Mesodermal cell (in vitro differentiated cells): ENCODE measurements at regions not wholly inside any gene's neighbourhood (a gene's known extent, or its start where the extent isn't known, plus 50 kb on each side); places are given as distances from the start of the nearest gene placed in this dataset.

ENCODE experiments used
- H3K27ac ChIP-seq: 2 replicates; pipeline ENCODE4 v1.7.0; 2013; ENCODE audit warnings: mild to moderate bottlenecking, low read depth, low read length, moderate library complexity; ENCODE audit not compliant: severe bottlenecking
- H3K36me3 ChIP-seq: 2 replicates; pipeline ENCODE4 v1.7.1; 2013; ENCODE audit warnings: mild to moderate bottlenecking, low read length, moderate library complexity; ENCODE audit not compliant: control insufficient read depth, insufficient read depth
- H3K4me1 ChIP-seq: one replicate; pipeline ENCODE4 v1.7.1; 2013; ENCODE audit warnings: mild to moderate bottlenecking, low read length; ENCODE audit not compliant: insufficient read depth, control insufficient read depth, poor library complexity, severe bottlenecking
- H3K4me3 ChIP-seq: 2 replicates; pipeline ENCODE4 v1.7.0; 2013; ENCODE audit warnings: low read length, control low read depth, mild to moderate bottlenecking; ENCODE audit not compliant: insufficient read depth, poor library complexity, severe bottlenecking; ENCODE audit errors: extremely low read depth
- H3K9me3 ChIP-seq: 2 replicates; pipeline ENCODE4 v1.7.1; 2013; ENCODE audit warnings: mild to moderate bottlenecking, low read length, moderate library complexity; ENCODE audit not compliant: control insufficient read depth
- WGBS, 2 experiments: methylation state at CpG; one replicate each; pipeline ENCODE4 v1.1.5; 2013; ENCODE audit warnings: missing lambda C conversion rate in 2 of 2; ENCODE audit not compliant: insufficient coverage in 2 of 2; 5-methylcytosine and 5-hydroxymethylcytosine counted together

- Histone ChIP-seq H3K4me1 (no peaks in the 10 kb centered on the region), H3K9me3 (no peaks in the 10 kb centered on the region), H3K27ac (no peak overlapping the region), H3K36me3 (no peaks in the 10 kb centered on the region), H3K4me3 (no peak overlapping the region)
- WGBS, 2 experiments, result 83 to 88% methylated on average over 15 to 17 of the region's 21 CpGs
Observed at GRCh38 chr22:48872271-48873190, 955.1 kb downstream of the BRD1 start.

DNA sequence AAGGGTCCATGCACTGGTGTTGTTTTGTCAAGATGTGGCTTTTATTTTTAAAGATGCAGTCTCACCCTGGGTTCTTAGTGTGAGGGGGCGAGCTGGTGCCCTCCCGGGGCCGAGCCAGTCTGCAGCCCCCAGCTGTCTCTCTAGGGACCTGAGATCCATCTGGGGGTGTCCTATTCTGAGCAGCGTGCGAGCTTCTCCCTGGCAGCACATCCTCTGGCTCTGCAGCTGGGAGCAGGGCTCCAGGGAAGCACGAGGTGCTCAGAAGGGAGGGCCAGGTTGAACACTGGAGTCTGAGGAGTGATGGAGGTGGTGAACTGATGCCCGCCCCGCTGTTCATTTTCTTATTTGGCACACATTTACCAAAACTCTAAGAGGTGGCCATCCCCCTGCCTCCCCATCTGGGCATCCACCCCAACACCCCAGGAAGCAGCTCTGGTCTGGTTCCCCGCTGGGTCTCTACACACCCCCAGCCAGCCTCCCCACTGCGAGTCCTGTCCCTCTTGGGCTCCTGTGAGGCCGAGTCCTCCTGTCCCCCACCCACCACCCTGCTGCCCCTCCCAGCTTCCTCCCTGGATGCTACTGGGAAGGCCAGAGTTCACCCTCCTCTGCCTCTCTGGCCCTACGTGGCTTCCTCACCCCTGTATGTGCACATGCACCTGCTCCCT lies 956.4 kb downstream of the BRD1 start:
- H3K4me3 ChIP-seq, result no peak overlapping the region
- no peaks in the 10 kb centered on the region for H3K36me3 ChIP-seq
- H3K27ac ChIP-seq, result no peak overlapping the region
- H3K9me3 ChIP-seq, result no peaks in the 10 kb centered on the region
- WGBS, 2 experiments, result 82 to 94% methylated on average over 7 to 11 of the region's 12 CpGs
- no peaks in the 10 kb centered on the region for H3K4me1 ChIP-seq

DNA sequence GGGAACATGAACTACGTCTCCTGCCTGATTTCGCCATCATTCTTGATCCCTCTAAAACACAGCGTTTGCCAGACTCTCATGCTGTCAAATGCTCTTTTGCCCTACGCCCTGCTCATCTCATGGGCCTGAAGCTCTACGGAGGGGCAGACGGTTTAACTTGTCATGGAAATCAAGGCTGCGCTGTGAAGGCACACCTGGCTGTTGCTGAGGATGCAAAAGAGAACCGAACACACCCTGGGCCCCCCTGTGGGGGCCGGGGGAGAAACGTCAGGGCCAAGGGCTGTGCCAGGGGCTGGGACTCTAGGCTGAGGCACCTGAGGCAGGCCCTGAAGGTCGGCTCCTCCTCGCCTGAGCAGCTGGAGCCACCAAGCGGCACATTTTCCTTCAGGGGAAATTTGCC lies 957.2 kb downstream of the BRD1 start:
- H3K27ac ChIP-seq, result no peak overlapping the region
- H3K36me3 ChIP-seq, result no peaks in the 10 kb centered on the region
- no peaks in the 10 kb centered on the region for H3K4me1 ChIP-seq
- H3K9me3 ChIP-seq, result no peaks in the 10 kb centered on the region
- WGBS, 2 experiments, result 90 to 93% methylated on average over 13 of the region's 13 CpGs
- H3K4me3 ChIP-seq, result no peak overlapping the region

- Histone ChIP-seq H3K36me3 (no peaks in the 10 kb centered on the region), H3K27ac (no peak overlapping the region), H3K9me3 (no peaks in the 10 kb centered on the region), H3K4me3 (no peak overlapping the region), H3K4me1 (no peaks in the 10 kb centered on the region)
- 91 to 94% methylated on average over 4 of the region's 5 CpGs for WGBS, 2 experiments
Observed at GRCh38 chr22:48869788-48870187, 957.9 kb downstream of the BRD1 start.

GRCh38 chr22:48869161-48869560 lies 958.5 kb downstream of the BRD1 start:
- WGBS, 2 experiments, result 90 to 94% methylated on average over 11 to 12 of the region's 12 CpGs
- Histone ChIP-seq H3K4me3 (no peak overlapping the region), H3K4me1 (no peaks in the 10 kb centered on the region), H3K36me3 (no peaks in the 10 kb centered on the region), H3K9me3 (no peaks in the 10 kb centered on the region), H3K27ac (no peak overlapping the region)

DNA sequence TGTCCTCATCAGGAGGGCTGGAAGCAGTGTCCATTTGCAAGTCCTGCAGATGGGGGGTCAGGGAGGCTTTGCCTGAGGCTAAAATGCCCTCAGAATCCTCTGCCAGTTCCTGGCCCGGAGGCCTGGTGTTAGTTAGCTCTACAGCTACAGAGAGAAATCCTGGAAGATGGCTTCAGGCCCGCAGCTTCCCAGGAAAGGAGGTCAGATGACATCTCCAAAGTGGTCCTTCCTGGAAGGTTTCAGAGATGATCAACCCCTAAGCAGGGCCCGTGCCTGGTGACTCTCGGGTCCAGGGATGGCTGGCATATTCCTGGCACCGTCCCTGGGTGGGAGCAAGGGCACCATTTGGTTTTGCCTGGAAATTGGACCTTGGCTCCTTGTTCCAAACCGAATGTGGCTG lies 959.1 kb downstream of the BRD1 start:
- 64 to 66% methylated on average over 5 to 6 of the region's 6 CpGs for WGBS, 2 experiments
- Histone ChIP-seq H3K27ac (no peak overlapping the region), H3K36me3 (no peaks in the 10 kb centered on the region), H3K4me3 (no peak overlapping the region), H3K4me1 (no peaks in the 10 kb centered on the region), H3K9me3 (no peaks in the 10 kb centered on the region)

DNA sequence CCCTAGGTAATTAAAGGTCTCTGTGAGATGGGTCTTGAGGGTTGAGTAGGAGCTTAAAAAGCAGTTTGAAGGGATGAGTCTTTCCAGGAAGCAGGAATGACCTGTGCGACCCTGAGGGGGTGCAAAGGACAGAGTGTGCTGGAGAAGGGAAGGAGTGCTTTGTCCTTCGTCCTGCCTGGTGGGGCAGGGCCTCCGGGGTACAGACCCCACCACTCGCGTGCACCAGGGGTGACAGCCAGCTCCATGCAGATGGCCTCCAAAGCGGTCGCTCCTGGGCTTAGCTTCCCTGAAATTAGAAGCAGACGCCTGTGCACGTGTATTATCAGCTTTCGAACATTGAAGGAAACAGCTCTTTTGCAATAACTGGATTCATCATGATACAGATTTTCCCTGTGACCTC lies 959.8 kb downstream of the BRD1 start:
- Histone ChIP-seq H3K9me3 (no peaks in the 10 kb centered on the region), H3K4me3 (no peak overlapping the region), H3K4me1 (no peaks in the 10 kb centered on the region), H3K27ac (no peak overlapping the region), H3K36me3 (no peaks in the 10 kb centered on the region)
- WGBS, 2 experiments, result 79 to 82% methylated on average over 10 of the region's 10 CpGs

DNA sequence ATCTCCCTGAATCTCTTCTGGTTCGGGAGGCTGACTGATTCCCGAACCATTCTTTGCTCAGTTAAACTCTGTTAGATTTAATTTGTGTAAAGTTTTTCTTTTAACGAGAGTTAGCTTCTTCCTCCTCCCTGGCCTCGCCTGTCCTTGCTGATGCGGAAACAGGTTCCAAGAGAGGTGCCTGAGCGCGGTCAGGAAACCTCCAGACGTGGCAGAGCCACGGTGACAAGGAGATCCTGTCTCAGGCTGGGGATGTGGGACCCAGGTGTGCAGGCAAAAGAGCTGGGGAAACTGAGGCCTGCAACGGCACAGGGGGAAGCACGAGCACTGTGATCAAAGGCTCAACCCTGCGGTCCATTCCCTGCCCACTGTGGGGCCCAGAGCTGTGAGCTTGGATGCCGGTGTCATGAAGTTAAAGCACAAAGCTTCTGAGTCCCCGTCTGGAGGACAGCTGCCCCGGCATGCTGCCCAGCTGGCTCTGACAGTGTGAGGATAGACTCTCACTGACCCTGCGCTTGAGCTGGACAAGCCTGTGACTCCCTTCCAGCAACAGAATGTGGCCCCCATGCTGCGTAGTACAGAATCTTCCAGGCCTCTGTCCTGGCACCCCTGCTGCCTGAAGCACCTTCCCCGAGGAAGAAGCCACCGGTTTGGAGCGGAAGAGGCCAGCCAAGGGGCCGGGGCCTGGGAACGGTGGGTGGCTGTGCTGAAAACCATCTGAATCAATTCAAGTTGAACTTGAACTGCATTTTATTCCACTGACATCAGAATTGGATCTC lies 960.6 kb downstream of the BRD1 start:
- Histone ChIP-seq H3K9me3 (no peaks in the 10 kb centered on the region), H3K27ac (no peak overlapping the region), H3K36me3 (no peaks in the 10 kb centered on the region), H3K4me3 (no peak overlapping the region), H3K4me1 (no peaks in the 10 kb centered on the region)
- WGBS, 2 experiments, result 88 to 93% methylated on average over 18 of the region's 22 CpGs

DNA sequence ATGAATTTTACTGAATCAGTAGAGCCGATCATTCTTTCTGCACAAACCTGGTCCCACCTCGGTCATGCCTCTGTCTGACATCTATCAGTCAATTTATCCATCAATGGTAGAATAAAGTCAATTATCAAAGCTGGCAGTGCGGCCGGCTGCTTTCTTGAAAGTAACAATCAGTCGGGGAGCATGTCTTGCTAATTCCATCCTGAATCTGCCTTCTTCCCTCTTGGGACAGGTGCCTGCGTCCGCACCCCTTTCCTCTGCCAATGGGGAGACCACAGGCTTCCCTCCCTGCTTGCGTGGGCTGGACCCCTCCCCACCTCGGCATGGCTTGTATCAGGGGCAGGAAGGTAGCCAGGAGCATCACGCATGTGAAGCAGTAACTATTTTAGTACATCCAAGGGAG lies 962.9 kb downstream of the BRD1 start:
- Histone ChIP-seq H3K4me3 (no peak overlapping the region), H3K9me3 (no peaks in the 10 kb centered on the region), H3K36me3 (no peaks in the 10 kb centered on the region), H3K4me1 (no peaks in the 10 kb centered on the region), H3K27ac (no peak overlapping the region)
- WGBS, 2 experiments, result 82 to 91% methylated on average over 5 of the region's 10 CpGs

- Histone ChIP-seq H3K27ac (no peak overlapping the region), H3K36me3 (no peaks in the 10 kb centered on the region), H3K4me3 (no peak overlapping the region), H3K4me1 (no peaks in the 10 kb centered on the region), H3K9me3 (no peaks in the 10 kb centered on the region)
- WGBS, 2 experiments, result 89 to 93% methylated on average over 6 to 7 of the region's 7 CpGs
Observed at GRCh38 chr22:48863965-48864528, 963.6 kb downstream of the BRD1 start.
